ENCODE measurements at regions not wholly inside any gene's neighbourhood (a gene's known extent, or its start where the extent isn't known, plus 50 kb on each side); places are given as distances from the start of the nearest gene placed in this dataset.

GRCh38 chr12:77229640-77230442 is 164.5 kb upstream of the E2F7 start:
- TF ChIP-seq CTCF (conservative IDR thresholded peaks at IDR 0.05 in 1 of 2, IDR thresholded peaks at IDR 0.05 in 1 of 2; ENCODE audit: extremely low read depth in 1 of 2, insufficient read depth in 1 of 2, low read depth in 1 of 2, low read length in 2 of 2) (no peak), EZH2 (IDR thresholded peaks at IDR 0.05; ENCODE audit: borderline replicate concordance, low read length) (no peak)
